ENCODE measurements at regions not wholly inside any gene's neighbourhood (a gene's known extent, or its start where the extent isn't known, plus 50 kb on each side); places are given as distances from the start of the nearest gene placed in this dataset.

GRCh38 chr22:27063406-27063805, 406.0 kb downstream of the MIAT start:
- Histone ChIP-seq H3K23me2 (ENCODE audit: insufficient read length, low read depth, low read length, poor library complexity, severe bottlenecking) (no peaks in the 10 kb centered on the region), H3K79me2 (ENCODE audit: insufficient read depth, low read length) (no peaks in the 10 kb centered on the region), H3K18ac (ENCODE audit: insufficient read length, low read depth, low read length) (no peak overlapping the region), H2BK5ac (ENCODE audit: insufficient read length, low read length) (no peak overlapping the region), H3K9ac (ENCODE audit: extremely low read depth, insufficient read length, low read length) (no peak overlapping the region), H3K27me3 (ENCODE audit: insufficient read depth, low read length) (no peaks in the 10 kb centered on the region), H2BK120ac (ENCODE audit: low read depth, low read length, poor library complexity, severe bottlenecking) (no peak overlapping the region), H2BK12ac (ENCODE audit: insufficient read length, low read depth, low read length) (no peak overlapping the region), H2AFZ (ENCODE audit: low read length) (no peak overlapping the region), H3K4me1 (ENCODE audit: insufficient read depth, low read length) (no peaks in the 10 kb centered on the region), H3K23ac (ENCODE audit: insufficient read length, low read depth, low read length) (no peak overlapping the region), H4K91ac (ENCODE audit: insufficient read length, low read depth, low read length) (no peak overlapping the region), H3K56ac (ENCODE audit: insufficient read length, low read depth, low read length) (no peak overlapping the region), H2BK15ac (ENCODE audit: low read depth, low read length) (no peak overlapping the region), H2BK20ac (ENCODE audit: low read depth, low read length, poor library complexity, severe bottlenecking) (no peak overlapping the region), H2AK5ac (ENCODE audit: insufficient read length, low read length) (no peak overlapping the region), H4K5ac (ENCODE audit: insufficient read length, low read depth, low read length) (no peak overlapping the region), H3T11ph (ENCODE audit: low read length) (no peak overlapping the region), H3K14ac (ENCODE audit: insufficient read depth, low read length) (no peak overlapping the region), H4K20me1 (ENCODE audit: control insufficient read depth, insufficient read depth, insufficient read length) (no peaks in the 10 kb centered on the region), H3K4me2 (ENCODE audit: insufficient read depth, insufficient read length, low read length) (no peak overlapping the region), H3K27ac (ENCODE audit: insufficient read length, low read depth, low read length) (no peak overlapping the region), H3K79me1 (ENCODE audit: insufficient read depth, low read depth, low read length, poor library complexity, severe bottlenecking) (no peaks in the 10 kb centered on the region), H3K9me3 (ENCODE audit: control insufficient read depth, low read depth, low read length) (no peaks in the 10 kb centered on the region), H3K4ac (ENCODE audit: low read depth, low read length) (no peak overlapping the region), H4K8ac (replicated peaks; ENCODE audit: insufficient read length, low read depth, low read length) (no peak overlapping the region)
- H3K27ac Mint-ChIP-seq: no peak overlapping the region; a peak in 1 of 7 replicates
- H3K4me1 Mint-ChIP-seq: peaks cover 9 to 26% of the 10 kb centered on the region in 2 experiments
- DNase-seq: no peak
- H3K27me3 Mint-ChIP-seq (ENCODE audit: low read depth): peaks cover 13% of the 10 kb centered on the region
- H3K9me3 Mint-ChIP-seq: no peaks in the 10 kb centered on the region
- no peak for TF ChIP-seq CTCF (conservative IDR thresholded peaks at IDR 0.05)
- no peaks in the 10 kb centered on the region for H3K36me3 Mint-ChIP-seq (ENCODE audit: insufficient read depth in 1 of 3, low read depth in 3 of 3)
- H3K4me3 Mint-ChIP-seq: no peak overlapping the region
- no CpG with 5 or more reads among the region's 5 CpGs for WGBS (ENCODE audit: extremely low coverage, insufficient read length, low lambda C conversion rate)
